Liver (tissue), 8 donors: ENCODE measurements at regions not wholly inside any gene's neighbourhood (a gene's known extent, or its start where the extent isn't known, plus 50 kb on each side); places are given as distances from the start of the nearest gene placed in this dataset.

Source experiments
- DNase-seq: peaks from one replicate; pipeline ENCODE4 v3.0.0-alpha.2; 2017; ENCODE audit warnings: low spot score
- H3K27ac ChIP-seq, 2 donors: one replicate each; pipeline ENCODE4 v1.7.0; 2013; ENCODE audit warnings: inconsistent platforms in 2 of 2, low read length in 2 of 2, control low read depth in 1 of 2, low read depth in 1 of 2, mild to moderate bottlenecking in 1 of 2
- H3K27me3 ChIP-seq, 4 donors: one replicate each; pipeline versions ENCODE4 v1.6.1 to v1.7.0; 2013; ENCODE audit warnings: low read length in 3 of 4, inconsistent platforms in 1 of 4, mild to moderate bottlenecking in 1 of 4, moderate library complexity in 1 of 4; ENCODE audit not compliant: control insufficient read depth in 4 of 4, insufficient read depth in 4 of 4
- H3K36me3 ChIP-seq, 4 donors: one replicate each; pipeline versions ENCODE4 v1.6.1 to v1.7.0; 2013; ENCODE audit warnings: low read length in 3 of 4, mild to moderate bottlenecking in 3 of 4, low read depth in 1 of 4, moderate library complexity in 1 of 4; ENCODE audit not compliant: control insufficient read depth in 4 of 4, insufficient read depth in 3 of 4
- H3K4me1 ChIP-seq, 4 donors: one replicate each; pipeline versions ENCODE4 v1.6.1 to v1.7.0; 2013; ENCODE audit warnings: low read length in 3 of 4, mild to moderate bottlenecking in 3 of 4, moderate library complexity in 1 of 4; ENCODE audit not compliant: control insufficient read depth in 4 of 4, insufficient read depth in 4 of 4
- H3K4me3 ChIP-seq, 3 donors: one replicate each; pipeline versions ENCODE4 v1.6.1 to v1.7.0; 2013; ENCODE audit warnings: low read length in 3 of 3, control low read depth in 1 of 3, low read depth in 1 of 3, mild to moderate bottlenecking in 1 of 3
- H3K9ac ChIP-seq, 2 donors: one replicate each; pipeline ENCODE4 v1.7.0; 2013; ENCODE audit warnings: low read length in 2 of 2, mild to moderate bottlenecking in 2 of 2, moderate library complexity in 2 of 2, control low read depth in 1 of 2, low read depth in 1 of 2
- H3K9me3 ChIP-seq, 4 donors: one replicate each; pipeline versions ENCODE4 v1.6.1 to v1.7.0; 2013; ENCODE audit warnings: low read length in 3 of 4; ENCODE audit not compliant: control insufficient read depth in 4 of 4
- ATF3 ChIP-seq: IDR thresholded peaks from 2 replicates; pipeline ENCODE4 v1.6.1; 2016; ENCODE audit warnings: antibody characterized with exemption
- EGR1 ChIP-seq, 2 donors: IDR thresholded peaks; 2 replicates each; pipeline ENCODE4 v1.6.1; 2016 to 2018; ENCODE audit warnings: antibody characterized with exemption in 2 of 2, low read depth in 2 of 2
- FOXA1 ChIP-seq: IDR thresholded peaks from 2 replicates; pipeline ENCODE4 v1.6.1; 2016; ENCODE audit warnings: antibody characterized with exemption
- FOXA2 ChIP-seq: IDR thresholded peaks from 2 replicates; pipeline ENCODE4 v1.6.1; 2016; ENCODE audit warnings: antibody characterized with exemption
- GABPA ChIP-seq, 2 donors: IDR thresholded peaks in 1 of 2; conservative IDR thresholded peaks in 1 of 2; 2 replicates each; pipeline ENCODE4 v1.6.1; 2016; ENCODE audit warnings: antibody characterized with exemption in 2 of 2, mild to moderate bottlenecking in 1 of 2, moderate library complexity in 1 of 2
- HNF4A ChIP-seq, 2 donors: conservative IDR thresholded peaks; 2 replicates each; pipeline ENCODE4 v1.6.1; 2016; ENCODE audit warnings: antibody characterized with exemption in 2 of 2, mild to moderate bottlenecking in 2 of 2
- JUND ChIP-seq, 2 donors: IDR thresholded peaks; 2 replicates each; pipeline ENCODE4 v1.6.1; 2016; ENCODE audit warnings: antibody characterized with exemption in 2 of 2
- NR2F2 ChIP-seq: IDR thresholded peaks from 2 replicates; pipeline ENCODE4 v1.6.1; 2016; ENCODE audit warnings: antibody characterized with exemption
- RAD21 ChIP-seq, 2 donors: IDR thresholded peaks; 2 replicates each; pipeline ENCODE4 v1.6.1; 2016; ENCODE audit warnings: antibody characterized with exemption in 2 of 2, mild to moderate bottlenecking in 2 of 2
- RXRA ChIP-seq, 2 donors: IDR thresholded peaks; 2 replicates each; pipeline ENCODE4 v1.6.1; 2017 to 2018; ENCODE audit warnings: antibody characterized with exemption in 2 of 2, mild to moderate bottlenecking in 1 of 2
- TAF1 ChIP-seq: conservative IDR thresholded peaks from 2 replicates; pipeline ENCODE4 v1.6.1; 2016; ENCODE audit warnings: antibody characterized with exemption, mild to moderate bottlenecking
- WGBS: extraction: QIAGEN DNeasy Blood & Tissue Kit; methylation state at CpG from one replicate; pipeline ENCODE4 v1.1.7; 2013; 5-methylcytosine and 5-hydroxymethylcytosine counted together
- TF ChIP-seq, protein P1 (sequence below): fragments of 150-350 bp; IDR thresholded peaks from 2 replicates; pipeline ENCODE4 v1.5.1; 2017; ENCODE audit warnings: improper control_type of control experiment, low read depth, low read length; ENCODE audit not compliant: missing input control
- TF ChIP-seq, protein P2 (sequence below): IDR thresholded peaks from 2 replicates; pipeline ENCODE4 v1.6.1; 2016; ENCODE audit warnings: antibody characterized with exemption, mild to moderate bottlenecking
- TF ChIP-seq, protein P3 (sequence below): IDR thresholded peaks from 2 replicates; pipeline ENCODE4 v1.6.1; 2016; ENCODE audit warnings: antibody characterized with exemption
- TF ChIP-seq, protein P4 (sequence below): IDR thresholded peaks from 2 replicates; pipeline ENCODE4 v1.6.1; 2016; ENCODE audit warnings: antibody characterized with exemption
- donor health status: healthy.
- donor health status: healthy.
- donor health status: healthy.
- donor health status: healthy.
- donor health status: healthy.

GRCh38 chr17:15171167-15172047, 93.7 kb downstream of the PMP22 start:
- peak; percentile 66 for DNase-seq
- WGBS = 30% methylated on average over 9 of the region's 9 CpGs
- TF ChIP-seq RXRA (IDR thresholded peaks at IDR 0.05) = no peak
- TF ChIP-seq RAD21 (IDR thresholded peaks at IDR 0.05) = peak; percentile 81 to 87
- no peak for TF ChIP-seq GABPA (IDR thresholded peaks at IDR 0.05 in 1 of 2, conservative IDR thresholded peaks at IDR 0.05 in 1 of 2)
- TF ChIP-seq ATF3 = no peak
- no peak for TF ChIP-seq HNF4A (conservative IDR thresholded peaks at IDR 0.05)
- TF ChIP-seq, protein P1, sequence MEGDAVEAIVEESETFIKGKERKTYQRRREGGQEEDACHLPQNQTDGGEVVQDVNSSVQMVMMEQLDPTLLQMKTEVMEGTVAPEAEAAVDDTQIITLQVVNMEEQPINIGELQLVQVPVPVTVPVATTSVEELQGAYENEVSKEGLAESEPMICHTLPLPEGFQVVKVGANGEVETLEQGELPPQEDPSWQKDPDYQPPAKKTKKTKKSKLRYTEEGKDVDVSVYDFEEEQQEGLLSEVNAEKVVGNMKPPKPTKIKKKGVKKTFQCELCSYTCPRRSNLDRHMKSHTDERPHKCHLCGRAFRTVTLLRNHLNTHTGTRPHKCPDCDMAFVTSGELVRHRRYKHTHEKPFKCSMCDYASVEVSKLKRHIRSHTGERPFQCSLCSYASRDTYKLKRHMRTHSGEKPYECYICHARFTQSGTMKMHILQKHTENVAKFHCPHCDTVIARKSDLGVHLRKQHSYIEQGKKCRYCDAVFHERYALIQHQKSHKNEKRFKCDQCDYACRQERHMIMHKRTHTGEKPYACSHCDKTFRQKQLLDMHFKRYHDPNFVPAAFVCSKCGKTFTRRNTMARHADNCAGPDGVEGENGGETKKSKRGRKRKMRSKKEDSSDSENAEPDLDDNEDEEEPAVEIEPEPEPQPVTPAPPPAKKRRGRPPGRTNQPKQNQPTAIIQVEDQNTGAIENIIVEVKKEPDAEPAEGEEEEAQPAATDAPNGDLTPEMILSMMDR = peak; percentile 79
- TF ChIP-seq, protein P2, sequence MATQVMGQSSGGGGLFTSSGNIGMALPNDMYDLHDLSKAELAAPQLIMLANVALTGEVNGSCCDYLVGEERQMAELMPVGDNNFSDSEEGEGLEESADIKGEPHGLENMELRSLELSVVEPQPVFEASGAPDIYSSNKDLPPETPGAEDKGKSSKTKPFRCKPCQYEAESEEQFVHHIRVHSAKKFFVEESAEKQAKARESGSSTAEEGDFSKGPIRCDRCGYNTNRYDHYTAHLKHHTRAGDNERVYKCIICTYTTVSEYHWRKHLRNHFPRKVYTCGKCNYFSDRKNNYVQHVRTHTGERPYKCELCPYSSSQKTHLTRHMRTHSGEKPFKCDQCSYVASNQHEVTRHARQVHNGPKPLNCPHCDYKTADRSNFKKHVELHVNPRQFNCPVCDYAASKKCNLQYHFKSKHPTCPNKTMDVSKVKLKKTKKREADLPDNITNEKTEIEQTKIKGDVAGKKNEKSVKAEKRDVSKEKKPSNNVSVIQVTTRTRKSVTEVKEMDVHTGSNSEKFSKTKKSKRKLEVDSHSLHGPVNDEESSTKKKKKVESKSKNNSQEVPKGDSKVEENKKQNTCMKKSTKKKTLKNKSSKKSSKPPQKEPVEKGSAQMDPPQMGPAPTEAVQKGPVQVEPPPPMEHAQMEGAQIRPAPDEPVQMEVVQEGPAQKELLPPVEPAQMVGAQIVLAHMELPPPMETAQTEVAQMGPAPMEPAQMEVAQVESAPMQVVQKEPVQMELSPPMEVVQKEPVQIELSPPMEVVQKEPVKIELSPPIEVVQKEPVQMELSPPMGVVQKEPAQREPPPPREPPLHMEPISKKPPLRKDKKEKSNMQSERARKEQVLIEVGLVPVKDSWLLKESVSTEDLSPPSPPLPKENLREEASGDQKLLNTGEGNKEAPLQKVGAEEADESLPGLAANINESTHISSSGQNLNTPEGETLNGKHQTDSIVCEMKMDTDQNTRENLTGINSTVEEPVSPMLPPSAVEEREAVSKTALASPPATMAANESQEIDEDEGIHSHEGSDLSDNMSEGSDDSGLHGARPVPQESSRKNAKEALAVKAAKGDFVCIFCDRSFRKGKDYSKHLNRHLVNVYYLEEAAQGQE = no peak

GRCh38 chr17:15169676-15170075, 95.5 kb downstream of the PMP22 start:
- Histone ChIP-seq H3K27ac (no peak overlapping the region), H3K9ac (no peak overlapping the region), H3K36me3 (no peaks in the 10 kb centered on the region), H3K4me1 (no peaks in the 10 kb centered on the region), H3K9me3 (no peaks in the 10 kb centered on the region), H3K27me3 (no peaks in the 10 kb centered on the region), H3K4me3 (no peak overlapping the region)
- no peak for DNase-seq
- 74% methylated on average over 2 of the region's 2 CpGs for WGBS
- TF ChIP-seq TAF1 (no peak), ATF3 (no peak), EGR1 (IDR thresholded peaks at IDR 0.05; ENCODE audit: low read depth in 2 of 2) (no peak), RAD21 (IDR thresholded peaks at IDR 0.05) (no peak), JUND (IDR thresholded peaks at IDR 0.05) (no peak), HNF4A (conservative IDR thresholded peaks at IDR 0.05) (no peak), NR2F2 (no peak), GABPA (IDR thresholded peaks at IDR 0.05 in 1 of 2, conservative IDR thresholded peaks at IDR 0.05 in 1 of 2) (no peak), FOXA1 (no peak), FOXA2 (no peak), RXRA (IDR thresholded peaks at IDR 0.05) (no peak)
- TF ChIP-seq, protein P2 = no peak
- TF ChIP-seq, protein P3, sequence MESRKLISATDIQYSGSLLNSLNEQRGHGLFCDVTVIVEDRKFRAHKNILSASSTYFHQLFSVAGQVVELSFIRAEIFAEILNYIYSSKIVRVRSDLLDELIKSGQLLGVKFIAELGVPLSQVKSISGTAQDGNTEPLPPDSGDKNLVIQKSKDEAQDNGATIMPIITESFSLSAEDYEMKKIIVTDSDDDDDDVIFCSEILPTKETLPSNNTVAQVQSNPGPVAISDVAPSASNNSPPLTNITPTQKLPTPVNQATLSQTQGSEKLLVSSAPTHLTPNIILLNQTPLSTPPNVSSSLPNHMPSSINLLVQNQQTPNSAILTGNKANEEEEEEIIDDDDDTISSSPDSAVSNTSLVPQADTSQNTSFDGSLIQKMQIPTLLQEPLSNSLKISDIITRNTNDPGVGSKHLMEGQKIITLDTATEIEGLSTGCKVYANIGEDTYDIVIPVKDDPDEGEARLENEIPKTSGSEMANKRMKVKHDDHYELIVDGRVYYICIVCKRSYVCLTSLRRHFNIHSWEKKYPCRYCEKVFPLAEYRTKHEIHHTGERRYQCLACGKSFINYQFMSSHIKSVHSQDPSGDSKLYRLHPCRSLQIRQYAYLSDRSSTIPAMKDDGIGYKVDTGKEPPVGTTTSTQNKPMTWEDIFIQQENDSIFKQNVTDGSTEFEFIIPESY = no peak
- TF ChIP-seq, protein P1 = no peak
- TF ChIP-seq, protein P4, sequence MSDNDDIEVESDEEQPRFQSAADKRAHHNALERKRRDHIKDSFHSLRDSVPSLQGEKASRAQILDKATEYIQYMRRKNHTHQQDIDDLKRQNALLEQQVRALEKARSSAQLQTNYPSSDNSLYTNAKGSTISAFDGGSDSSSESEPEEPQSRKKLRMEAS = no peak

More at GRCh38 chr17:15171167-15172047, 93.7 kb downstream of the PMP22 start:
- no peaks in the 10 kb centered on the region for H3K36me3 ChIP-seq
- H3K4me1 ChIP-seq = no peaks in the 10 kb centered on the region
- H3K27ac ChIP-seq = no peak overlapping the region
- no peaks in the 10 kb centered on the region for H3K27me3 ChIP-seq
- H3K4me3 ChIP-seq = no peak overlapping the region
- H3K9ac ChIP-seq = no peak overlapping the region
- H3K9me3 ChIP-seq = no peaks in the 10 kb centered on the region
